WERI-Rb-1 (cell line): ENCODE measurements at regions not wholly inside any gene's neighbourhood (a gene's known extent, or its start where the extent isn't known, plus 50 kb on each side); places are given as distances from the start of the nearest gene placed in this dataset.

Source experiments
- DNase-seq: peaks from one replicate; pipeline ENCODE4 v3.0.0-alpha.2; 2020
- H3K27ac ChIP-seq: fragments of 250-450 bp; sonication (Bioruptor Pico); 2 replicates; pipeline ENCODE4 v1.5.1; 2020; ENCODE audit warnings: mild to moderate bottlenecking, moderate library complexity
- H3K27me3 ChIP-seq: fragments of 250-450 bp; sonication (Bioruptor Pico); 2 replicates; pipeline ENCODE4 v1.5.1; 2021; ENCODE audit warnings: mild to moderate bottlenecking, low read depth, moderate library complexity; ENCODE audit not compliant: insufficient read depth, severe bottlenecking
- H3K36me3 ChIP-seq: fragments of 250-450 bp; sonication (Bioruptor Pico); 2 replicates; pipeline ENCODE4 v1.5.1; 2020; ENCODE audit warnings: mild to moderate bottlenecking, moderate library complexity
- H3K4me3 ChIP-seq: 2 replicates; pipeline ENCODE4 v1.5.1; 2011; ENCODE audit warnings: low read depth, mild to moderate bottlenecking, control low read depth, low read length
- H3K9me3 ChIP-seq: fragments of 250-450 bp; sonication (Bioruptor Pico); 2 replicates; pipeline ENCODE4 v1.5.1; 2021; ENCODE audit warnings: mild to moderate bottlenecking, moderate library complexity; ENCODE audit not compliant: severe bottlenecking
- TF ChIP-seq, protein P1 (sequence below): IDR thresholded peaks from 2 replicates; pipeline ENCODE4 v1.5.1; 2011; ENCODE audit warnings: low read depth, mild to moderate bottlenecking, control low read depth, inconsistent platforms, low read length

DNA sequence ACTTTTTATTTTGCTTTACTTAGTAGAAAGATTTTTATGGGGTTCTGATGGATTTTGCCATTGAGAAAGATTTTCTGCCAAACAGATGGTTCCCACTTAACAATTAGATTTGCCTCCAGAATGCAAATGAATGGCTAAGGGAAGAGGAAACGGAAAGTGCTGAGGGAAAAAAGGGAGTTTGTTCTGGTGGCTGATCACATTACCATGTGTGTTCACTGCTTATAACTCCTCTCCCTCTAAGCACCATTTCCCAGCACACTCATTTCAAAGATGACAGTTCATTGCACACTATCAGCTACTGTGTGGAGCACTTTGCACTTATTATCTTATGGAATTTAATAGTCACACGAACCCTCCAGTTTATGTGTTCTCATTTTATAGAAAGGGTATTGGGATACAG, 68.0 kb upstream of the GRID2 start:
- Histone ChIP-seq H3K36me3 (no peaks in the 10 kb centered on the region), H3K4me3 (no peak overlapping the region), H3K27me3 (no peaks in the 10 kb centered on the region), H3K9me3 (no peaks in the 10 kb centered on the region), H3K27ac (no peak overlapping the region)
- TF ChIP-seq, protein P1, sequence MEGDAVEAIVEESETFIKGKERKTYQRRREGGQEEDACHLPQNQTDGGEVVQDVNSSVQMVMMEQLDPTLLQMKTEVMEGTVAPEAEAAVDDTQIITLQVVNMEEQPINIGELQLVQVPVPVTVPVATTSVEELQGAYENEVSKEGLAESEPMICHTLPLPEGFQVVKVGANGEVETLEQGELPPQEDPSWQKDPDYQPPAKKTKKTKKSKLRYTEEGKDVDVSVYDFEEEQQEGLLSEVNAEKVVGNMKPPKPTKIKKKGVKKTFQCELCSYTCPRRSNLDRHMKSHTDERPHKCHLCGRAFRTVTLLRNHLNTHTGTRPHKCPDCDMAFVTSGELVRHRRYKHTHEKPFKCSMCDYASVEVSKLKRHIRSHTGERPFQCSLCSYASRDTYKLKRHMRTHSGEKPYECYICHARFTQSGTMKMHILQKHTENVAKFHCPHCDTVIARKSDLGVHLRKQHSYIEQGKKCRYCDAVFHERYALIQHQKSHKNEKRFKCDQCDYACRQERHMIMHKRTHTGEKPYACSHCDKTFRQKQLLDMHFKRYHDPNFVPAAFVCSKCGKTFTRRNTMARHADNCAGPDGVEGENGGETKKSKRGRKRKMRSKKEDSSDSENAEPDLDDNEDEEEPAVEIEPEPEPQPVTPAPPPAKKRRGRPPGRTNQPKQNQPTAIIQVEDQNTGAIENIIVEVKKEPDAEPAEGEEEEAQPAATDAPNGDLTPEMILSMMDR = no peak
- DNase-seq = no peak

DNA sequence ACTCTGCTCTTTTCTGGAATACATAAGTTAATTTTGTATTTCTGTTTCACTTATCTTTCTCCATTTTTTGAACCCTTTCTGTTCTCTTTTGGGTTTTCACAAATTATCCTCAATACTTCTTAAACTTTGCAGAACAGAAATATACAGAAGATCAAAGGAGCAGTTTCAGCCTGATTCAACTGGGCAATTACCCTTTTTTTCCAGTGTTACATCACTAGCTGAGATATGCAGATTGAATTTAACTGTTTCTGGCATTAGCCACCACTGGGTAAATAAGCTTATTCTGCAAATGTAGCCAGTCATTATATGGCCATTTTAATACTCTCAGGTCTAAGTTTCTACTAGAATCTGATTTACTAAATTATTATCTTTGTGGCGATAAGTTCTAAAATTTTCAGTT, 66.9 kb upstream of the GRID2 start:
- Histone ChIP-seq H3K4me3 (no peak overlapping the region), H3K36me3 (no peaks in the 10 kb centered on the region), H3K27me3 (no peaks in the 10 kb centered on the region), H3K27ac (no peak overlapping the region), H3K9me3 (no peaks in the 10 kb centered on the region)
- TF ChIP-seq, protein P1 = no peak
- no peak for DNase-seq

DNA sequence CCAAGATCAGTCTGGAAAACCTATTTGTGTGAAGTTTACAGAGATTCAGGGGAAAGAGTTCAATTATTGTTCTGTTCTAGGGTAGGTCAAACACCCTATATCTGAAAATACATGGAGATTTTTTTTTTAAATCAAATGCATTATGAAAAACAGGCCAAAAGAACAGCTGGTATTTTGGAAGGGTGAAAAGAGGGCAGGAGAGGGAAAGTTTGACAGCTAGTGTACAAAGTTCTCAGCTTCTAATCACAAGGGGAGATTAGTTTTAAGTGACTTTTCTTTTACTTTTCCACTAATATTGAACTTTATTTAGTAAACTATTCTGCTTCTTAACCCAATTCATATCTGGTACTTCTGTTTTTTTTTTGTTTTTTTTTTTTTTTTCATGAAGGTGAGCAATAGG, 66.2 kb upstream of the GRID2 start:
- no peak for DNase-seq
- Histone ChIP-seq H3K27ac (no peak overlapping the region), H3K27me3 (no peaks in the 10 kb centered on the region), H3K36me3 (no peaks in the 10 kb centered on the region), H3K9me3 (no peaks in the 10 kb centered on the region), H3K4me3 (no peak overlapping the region)
- TF ChIP-seq, protein P1 = no peak

DNA sequence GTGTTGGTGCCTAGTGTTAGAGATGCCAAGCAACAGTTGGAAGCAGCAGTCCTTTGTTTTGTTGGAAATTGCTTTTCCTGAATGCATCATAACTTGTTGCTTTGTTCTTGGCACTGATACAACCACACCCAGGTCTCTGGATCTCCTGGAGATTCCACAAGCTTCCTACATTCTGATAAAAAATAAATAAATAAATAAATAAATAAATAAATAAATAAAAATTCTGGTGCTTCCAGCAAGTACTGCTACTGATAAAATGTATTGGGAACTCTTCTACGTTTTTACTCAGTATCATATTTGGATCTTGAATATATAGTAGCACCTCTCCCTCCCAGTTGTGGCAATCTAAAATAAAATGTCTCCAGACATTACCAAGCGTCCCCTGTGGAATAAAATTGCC, 62.7 kb upstream of the GRID2 start:
- no peak for DNase-seq
- Histone ChIP-seq H3K4me3 (no peak overlapping the region), H3K36me3 (no peaks in the 10 kb centered on the region), H3K9me3 (no peaks in the 10 kb centered on the region), H3K27ac (no peak overlapping the region), H3K27me3 (no peaks in the 10 kb centered on the region)
- TF ChIP-seq, protein P1 = no peak

DNA sequence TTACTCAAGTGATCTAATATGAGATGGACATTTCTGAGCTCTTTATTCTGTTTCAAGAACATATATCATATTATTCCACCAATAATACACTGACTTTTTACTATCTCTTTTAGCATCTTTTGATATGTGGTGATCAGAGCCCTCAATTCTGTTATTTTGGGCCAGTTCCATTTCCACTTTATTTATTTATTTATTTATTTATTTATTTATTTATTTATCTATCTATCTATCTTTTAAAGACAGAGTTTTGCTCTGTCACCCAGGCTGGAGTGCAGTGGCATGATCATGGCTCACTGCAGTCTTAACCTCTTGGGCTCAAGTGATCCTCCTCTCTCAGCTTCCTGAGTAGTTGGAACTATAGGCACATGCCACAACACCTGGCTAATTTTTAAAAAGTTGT, 57.4 kb upstream of the GRID2 start:
- no peaks in the 10 kb centered on the region for H3K27me3 ChIP-seq
- H3K27ac ChIP-seq = no peak overlapping the region
- TF ChIP-seq, protein P1 = no peak
- H3K9me3 ChIP-seq = no peaks in the 10 kb centered on the region
- H3K4me3 ChIP-seq = no peak overlapping the region
- H3K36me3 ChIP-seq = no peaks in the 10 kb centered on the region
- DNase-seq = no peak

DNA sequence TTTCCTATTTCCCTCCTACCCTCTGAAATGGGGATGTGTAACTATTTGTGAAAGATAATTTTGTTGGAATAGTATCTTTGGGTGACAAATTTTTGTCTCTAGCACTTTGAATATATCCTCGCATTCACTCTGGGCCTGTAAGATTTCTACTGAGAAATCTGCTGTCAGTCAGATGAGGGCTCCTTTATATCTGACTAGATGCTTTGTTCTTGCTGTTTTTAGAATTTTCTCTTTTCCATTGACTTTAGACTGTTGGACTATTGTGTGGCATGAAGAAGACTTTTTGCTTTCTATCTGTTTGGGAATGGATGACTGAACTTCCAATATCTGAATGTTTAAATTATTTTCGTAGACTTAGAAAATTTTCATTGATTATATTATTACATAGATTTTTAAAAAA, 54.2 kb upstream of the GRID2 start:
- no peaks in the 10 kb centered on the region for H3K36me3 ChIP-seq
- H3K9me3 ChIP-seq = peaks cover 7% of the 10 kb centered on the region
- H3K27ac ChIP-seq = no peak overlapping the region
- TF ChIP-seq, protein P1 = no peak
- no peaks in the 10 kb centered on the region for H3K27me3 ChIP-seq
- DNase-seq = no peak
- H3K4me3 ChIP-seq = no peak overlapping the region
